ENCODE measurements at regions not wholly inside any gene's neighbourhood (a gene's known extent, or its start where the extent isn't known, plus 50 kb on each side); places are given as distances from the start of the nearest gene placed in this dataset.

DNA sequence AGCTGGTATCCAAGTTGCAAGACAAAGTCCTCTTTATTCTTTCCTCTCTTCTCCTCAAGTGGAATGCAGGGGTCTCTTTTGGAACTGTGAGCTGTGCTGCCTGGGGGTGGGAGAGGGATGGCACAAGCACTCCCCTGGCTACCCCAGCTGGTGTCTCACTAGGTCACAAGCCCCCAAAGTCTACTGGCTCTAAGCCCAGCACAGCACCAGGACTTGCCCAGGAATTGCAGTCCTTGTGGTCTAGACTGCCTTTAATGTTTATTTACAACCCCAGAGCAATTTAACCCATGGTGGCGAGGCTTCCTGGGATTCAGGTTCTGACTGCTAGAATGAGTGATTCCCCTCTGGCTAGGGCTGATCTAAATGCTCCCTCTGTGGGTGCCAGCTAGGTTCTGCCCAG is 199.0 kb upstream of the STK17B start:
- TF ChIP-seq CTCF (IDR thresholded peaks at IDR 0.05; ENCODE audit: insufficient read depth, low read length, severe bottlenecking) = no peak
- DNase-seq (ENCODE audit: low read depth) = peak; percentile 3
- Histone ChIP-seq H3K4me3 (ENCODE audit: low read depth, low read length) (no peak overlapping the region), H3K27me3 (ENCODE audit: control insufficient read depth, insufficient read depth, low read length) (no peaks in the 10 kb centered on the region), H3K36me3 (ENCODE audit: control insufficient read depth, insufficient read depth, low read length) (no peaks in the 10 kb centered on the region)
- FAIRE-seq = no peak

GRCh38 chr2:196372276-196372809 is 201.0 kb upstream of the STK17B start:
- Histone ChIP-seq H3K36me3 (ENCODE audit: control insufficient read depth, insufficient read depth, low read length) (no peaks in the 10 kb centered on the region), H3K27me3 (ENCODE audit: control insufficient read depth, insufficient read depth, low read length) (no peaks in the 10 kb centered on the region), H3K4me3 (ENCODE audit: low read depth, low read length) (no peak overlapping the region)
- no peak for TF ChIP-seq CTCF (IDR thresholded peaks at IDR 0.05; ENCODE audit: insufficient read depth, low read length, severe bottlenecking)
- FAIRE-seq (no peak), DNase-seq (ENCODE audit: low read depth) (no peak)

- FAIRE-seq = no peak
- no peaks in the 10 kb centered on the region for H3K36me3 ChIP-seq (ENCODE audit: control insufficient read depth, insufficient read depth, low read length)
- DNase-seq (ENCODE audit: low read depth) = no peak
- no peaks in the 10 kb centered on the region for H3K27me3 ChIP-seq (ENCODE audit: control insufficient read depth, insufficient read depth, low read length)
- TF ChIP-seq CTCF (IDR thresholded peaks at IDR 0.05; ENCODE audit: insufficient read depth, low read length, severe bottlenecking) = no peak
- no peak overlapping the region for H3K4me3 ChIP-seq (ENCODE audit: low read depth, low read length)
Measured at GRCh38 chr2:196372811-196373664, 201.7 kb upstream of the STK17B start.

- no peaks in the 10 kb centered on the region for H3K27me3 ChIP-seq (ENCODE audit: control insufficient read depth, insufficient read depth, low read length)
- TF ChIP-seq CTCF (IDR thresholded peaks at IDR 0.05; ENCODE audit: insufficient read depth, low read length, severe bottlenecking) = no peak
- FAIRE-seq (no peak), DNase-seq (ENCODE audit: low read depth) (no peak)
- H3K36me3 ChIP-seq (ENCODE audit: control insufficient read depth, insufficient read depth, low read length) = no peaks in the 10 kb centered on the region
- no peak overlapping the region for H3K4me3 ChIP-seq (ENCODE audit: low read depth, low read length)
Measured at GRCh38 chr2:196376984-196377877, 205.9 kb upstream of the STK17B start.

- no peak for DNase-seq (ENCODE audit: low read depth)
- no peak overlapping the region for H3K4me3 ChIP-seq (ENCODE audit: low read depth, low read length)
- no peak for FAIRE-seq
- no peaks in the 10 kb centered on the region for H3K36me3 ChIP-seq (ENCODE audit: control insufficient read depth, insufficient read depth, low read length)
- H3K27me3 ChIP-seq (ENCODE audit: control insufficient read depth, insufficient read depth, low read length) = no peaks in the 10 kb centered on the region
- no peak for TF ChIP-seq CTCF (IDR thresholded peaks at IDR 0.05; ENCODE audit: insufficient read depth, low read length, severe bottlenecking)
Measured at GRCh38 chr2:196379600-196379999, 208.2 kb upstream of the STK17B start.
